ENCODE measurements at regions not wholly inside any gene's neighbourhood (a gene's known extent, or its start where the extent isn't known, plus 50 kb on each side); places are given as distances from the start of the nearest gene placed in this dataset.

GRCh38 chr2:62284980-62285379 lies 89.1 kb downstream of the B3GNT2 start:
- intact Hi-C loops (cut with micrococcal nuclease; ENCODE audit: unreplicated experiment): no loop called here
- DNase-seq: no peak
- ChIA-PET CTCF (interaction anchor here (0.7 kb wide), 1 partner anchor 9 kb away, joined by 11 read pairs; no protein-coding TSS in a partner anchor), POLR2A (ENCODE audit: unreplicated experiment) (no interaction called here)
- Histone ChIP-seq H4K20me1 (ENCODE audit: insufficient read depth) (no peaks in the 10 kb centered on the region), H3K27ac (no peak overlapping the region), H2AFZ (no peak overlapping the region), H3F3A (ENCODE audit: insufficient read depth, low read depth) (peaks cover 11% of the 10 kb centered on the region; the same call in 1 of the 2 replicates), H3K4me1 (replicated peaks; ENCODE audit: insufficient read depth) (peaks cover 19% of the 10 kb centered on the region), H3K9me2 (ENCODE audit: insufficient read depth) (no peaks in the 10 kb centered on the region), H3K9me3 (ENCODE audit: insufficient read depth, low read depth) (peaks cover 24% of the 10 kb centered on the region; the same call in 1 of the 2 replicates), H3K4me2 (no peak overlapping the region), H3K4me3 (no peak overlapping the region), H3K27me3 (ENCODE audit: insufficient read depth, low read depth) (no peaks in the 10 kb centered on the region), H3K79me2 (ENCODE audit: low read depth) (no peaks in the 10 kb centered on the region), H3K36me3 (ENCODE audit: low read depth) (no peaks in the 10 kb centered on the region)
- TF ChIP-seq EZH2 (IDR thresholded peaks at IDR 0.05; ENCODE audit: low read depth): no peak
- no peak for TF ChIP-seq CTCF (conservative IDR thresholded peaks at IDR 0.05)
- BruUV-seq (replicated peaks): no TSS peak

GRCh38 chr2:62284471-62284870 lies 88.6 kb downstream of the B3GNT2 start:
- Histone ChIP-seq H3K36me3 (ENCODE audit: low read depth) (no peaks in the 10 kb centered on the region), H3K9me2 (ENCODE audit: insufficient read depth) (no peaks in the 10 kb centered on the region), H3K9me3 (ENCODE audit: insufficient read depth, low read depth) (peaks cover 24% of the 10 kb centered on the region; the same call in 1 of the 2 replicates), H3F3A (ENCODE audit: insufficient read depth, low read depth) (peaks cover 11% of the 10 kb centered on the region; the same call in 1 of the 2 replicates), H3K27ac (no peak overlapping the region), H2AFZ (no peak overlapping the region), H3K4me1 (replicated peaks; ENCODE audit: insufficient read depth) (peaks cover 19% of the 10 kb centered on the region), H3K4me3 (no peak overlapping the region), H3K79me2 (ENCODE audit: low read depth) (no peaks in the 10 kb centered on the region), H4K20me1 (ENCODE audit: insufficient read depth) (no peaks in the 10 kb centered on the region), H3K27me3 (ENCODE audit: insufficient read depth, low read depth) (no peaks in the 10 kb centered on the region), H3K4me2 (no peak overlapping the region)
- POLR2A ChIA-PET (ENCODE audit: unreplicated experiment): no interaction called here
- no peak for DNase-seq
- intact Hi-C loops (cut with micrococcal nuclease; ENCODE audit: unreplicated experiment): no loop called here
- no peak for TF ChIP-seq EZH2 (IDR thresholded peaks at IDR 0.05; ENCODE audit: low read depth)
- no peak for TF ChIP-seq CTCF (conservative IDR thresholded peaks at IDR 0.05)
- BruUV-seq (replicated peaks): no TSS peak
- CTCF ChIA-PET: no interaction called here

GRCh38 chr2:62283147-62283546 lies 87.2 kb downstream of the B3GNT2 start:
- Histone ChIP-seq H3K79me2 (ENCODE audit: low read depth) (no peaks in the 10 kb centered on the region), H3K27me3 (ENCODE audit: insufficient read depth, low read depth) (no peaks in the 10 kb centered on the region), H2AFZ (no peak overlapping the region), H3K9me2 (ENCODE audit: insufficient read depth) (no peaks in the 10 kb centered on the region), H3K4me2 (no peak overlapping the region), H3K4me1 (replicated peaks; ENCODE audit: insufficient read depth) (peaks cover 7% of the 10 kb centered on the region), H3K36me3 (ENCODE audit: low read depth) (no peaks in the 10 kb centered on the region), H4K20me1 (ENCODE audit: insufficient read depth) (no peaks in the 10 kb centered on the region), H3K27ac (no peak overlapping the region), H3K4me3 (no peak overlapping the region), H3F3A (ENCODE audit: insufficient read depth, low read depth) (peaks cover 2% of the 10 kb centered on the region; the same call in 1 of the 2 replicates), H3K9me3 (ENCODE audit: insufficient read depth, low read depth) (peaks cover 24% of the 10 kb centered on the region; the same call in 1 of the 2 replicates)
- TF ChIP-seq EZH2 (IDR thresholded peaks at IDR 0.05; ENCODE audit: low read depth) (no peak), CTCF (conservative IDR thresholded peaks at IDR 0.05) (no peak)
- CTCF ChIA-PET: no interaction called here
- no TSS peak for BruUV-seq (replicated peaks)
- DNase-seq: no peak
- POLR2A ChIA-PET (ENCODE audit: unreplicated experiment): no interaction called here
- intact Hi-C loops (cut with micrococcal nuclease; ENCODE audit: unreplicated experiment): no loop called here

Data from PC-9 (cell line).